H1 (cell line): ENCODE measurements at regions not wholly inside any gene's neighbourhood (a gene's known extent, or its start where the extent isn't known, plus 50 kb on each side); places are given as distances from the start of the nearest gene placed in this dataset.
"Not testable (repeated sequence)": the region's sequence is repeated elsewhere in the genome, so short reads cannot be mapped to it uniquely, and the experiment has no call there.

Experiments
- CTCF ChIA-PET: fragments of 300-600 bp; sonication (Branson Sonifier 250); formaldehyde crosslinking; loops from one replicate; lab custom pipeline; 2021; ENCODE audit not compliant: partially characterized antibody; lab: Charles Lee
- POLR2A ChIA-PET: fragments of 300-600 bp; sonication (Branson Sonifier 250); formaldehyde crosslinking; loops from one replicate; lab custom pipeline; 2021; ENCODE audit warnings: inconsistent platforms; ENCODE audit not compliant: partially characterized antibody; lab: Charles Lee
- DNase-seq, 2 experiments: peaks; one replicate each; pipeline versions ENCODE4 v3.0.0 to v3.0.0-alpha.2; 2010 to 2022; ENCODE audit warnings: low spot score in 2 of 2, low read depth in 1 of 2, mixed read lengths in 1 of 2
- FAIRE-seq: peaks from 2 replicates; lab custom pipeline; 2011; peaks lifted over from hg19 to GRCh38; lab: Jason Lieb, UNC
- H2AFZ ChIP-seq: 2 replicates; pipeline ENCODE4 v1.8.1; 2012; ENCODE audit warnings: low read length, inconsistent platforms
- H2AK5ac ChIP-seq: 2 replicates; pipeline ENCODE4 v1.6.1; 2013; ENCODE audit warnings: low read depth, low read length
- H2BK120ac ChIP-seq: replicated peaks from 2 replicates; pipeline ENCODE3; 2013; ENCODE audit warnings: low read depth, low read length, inconsistent platforms
- H2BK12ac ChIP-seq: 2 replicates; pipeline ENCODE4 v1.6.1; 2013; ENCODE audit warnings: low read depth, low read length
- H2BK15ac ChIP-seq: 2 replicates; pipeline ENCODE4 v1.6.1; 2013; ENCODE audit warnings: low read length
- H2BK20ac ChIP-seq: 2 replicates; pipeline ENCODE4 v1.6.1; 2013; ENCODE audit warnings: low read length
- H2BK5ac ChIP-seq: 2 replicates; pipeline ENCODE4 v1.6.1; 2013; ENCODE audit warnings: low read depth, low read length
- H3K14ac ChIP-seq: 2 replicates; pipeline ENCODE4 v1.6.1; 2013; ENCODE audit warnings: inconsistent platforms; ENCODE audit not compliant: insufficient read length
- H3K18ac ChIP-seq: 2 replicates; pipeline ENCODE4 v1.6.1; 2013; ENCODE audit warnings: low read length; ENCODE audit errors: extremely low read depth
- H3K23ac ChIP-seq: 2 replicates; pipeline ENCODE4 v1.6.1; 2013; ENCODE audit warnings: inconsistent platforms; ENCODE audit not compliant: insufficient read length
- H3K23me2 ChIP-seq: 2 replicates; pipeline ENCODE4 v1.6.1; 2013; ENCODE audit warnings: low read depth, low read length
- H3K27ac ChIP-seq: 2 replicates; pipeline ENCODE4 v1.6.1; 2011; ENCODE audit warnings: low read depth, low read length, inconsistent platforms
- H3K27me3 ChIP-seq, 4 experiments: replicated peaks in 1 of 4; 1 replicate in 1 of 4; 2 replicates in 3 of 4; pipeline versions ENCODE4 v1.6.1 to v1.8.1; 2011 to 2013; ENCODE audit warnings: low read length in 3 of 4, mild to moderate bottlenecking in 3 of 4, inconsistent platforms in 2 of 4, mixed read lengths in 2 of 4, moderate library complexity in 1 of 4; ENCODE audit not compliant: control insufficient read depth in 3 of 4, insufficient read depth in 3 of 4; ENCODE audit errors: extremely low read depth in 1 of 4
- H3K36me3 ChIP-seq, 4 experiments: 2 replicates each; pipeline versions ENCODE4 v1.6.1 to v1.8.1; 2011 to 2013; ENCODE audit warnings: mild to moderate bottlenecking in 4 of 4, low read length in 3 of 4, moderate library complexity in 2 of 4, control low read depth in 1 of 4, inconsistent platforms in 1 of 4; ENCODE audit not compliant: insufficient read depth in 4 of 4, control insufficient read depth in 2 of 4
- H3K4ac ChIP-seq: replicated peaks from 2 replicates; pipeline ENCODE3; 2013; ENCODE audit warnings: low read length, low read depth, mixed read lengths, inconsistent platforms; ENCODE audit not compliant: insufficient read length
- H3K4me1 ChIP-seq, 4 experiments: replicated peaks in 1 of 4; 1 replicate in 1 of 4; 2 replicates in 3 of 4; pipeline versions ENCODE4 v1.6.1 to v1.8.1; 2011 to 2013; ENCODE audit warnings: low read length in 3 of 4, inconsistent platforms in 2 of 4, mixed read lengths in 1 of 4; ENCODE audit not compliant: insufficient read depth in 4 of 4, control insufficient read depth in 3 of 4
- H3K4me2 ChIP-seq, 2 experiments: 2 replicates each; pipeline versions ENCODE4 v1.6.1 to v1.8.1; 2011 to 2013; ENCODE audit warnings: low read depth in 2 of 2, low read length in 2 of 2, control low read depth in 1 of 2, inconsistent platforms in 1 of 2, mild to moderate bottlenecking in 1 of 2; ENCODE audit not compliant: insufficient read depth in 1 of 2
- H3K4me3 ChIP-seq, 4 experiments: fragments of 200-600, 300-600 bp in 1 of 4; sonication (generic), shearing (Covaris generic), sonication (Bioruptor Twin) in 1 of 4; 2 replicates each; pipeline versions ENCODE4 v1.5.1 to v1.8.1; 2011 to 2016; ENCODE audit warnings: low read length in 4 of 4, low read depth in 3 of 4, control low read depth in 2 of 4, inconsistent platforms in 2 of 4, mild to moderate bottlenecking in 2 of 4, mixed read lengths in 1 of 4, moderate library complexity in 1 of 4; ENCODE audit not compliant: insufficient read depth in 2 of 4; ENCODE audit errors: extremely low read depth in 1 of 4
- H3K56ac ChIP-seq: replicated peaks from 2 replicates; pipeline ENCODE3; 2013; ENCODE audit warnings: low read depth, mild to moderate bottlenecking, mixed read lengths, low read length, inconsistent platforms; ENCODE audit not compliant: insufficient read length
- H3K79me1 ChIP-seq: 2 replicates; pipeline ENCODE4 v1.6.1; 2013; ENCODE audit warnings: low read depth, low read length, control low read depth
- H3K79me2 ChIP-seq, 2 experiments: 2 replicates each; pipeline versions ENCODE4 v1.6.1 to v1.8.1; 2012 to 2013; ENCODE audit warnings: low read length in 2 of 2, mild to moderate bottlenecking in 2 of 2, inconsistent platforms in 1 of 2; ENCODE audit not compliant: insufficient read depth in 2 of 2, control insufficient read depth in 1 of 2
- H3K9ac ChIP-seq, 4 experiments: replicated peaks in 1 of 4; 1 replicate in 1 of 4; 2 replicates in 3 of 4; pipeline versions ENCODE4 v1.6.1 to v1.8.1; 2011 to 2013; ENCODE audit warnings: low read depth in 3 of 4, low read length in 3 of 4, control low read depth in 2 of 4, mild to moderate bottlenecking in 2 of 4, moderate library complexity in 2 of 4, inconsistent platforms in 1 of 4; ENCODE audit errors: extremely low read depth in 1 of 4
- H3K9me3 ChIP-seq, 2 experiments: 2 replicates each; pipeline versions ENCODE4 v1.6.1 to v1.8.1; 2012 to 2013; ENCODE audit warnings: mild to moderate bottlenecking in 2 of 2, moderate library complexity in 2 of 2, control low read depth in 1 of 2, inconsistent platforms in 1 of 2, low read depth in 1 of 2, low read length in 1 of 2, mixed read lengths in 1 of 2; ENCODE audit not compliant: insufficient read depth in 2 of 2
- H4K20me1 ChIP-seq, 2 experiments: replicated peaks in 1 of 2; 2 replicates each; pipeline versions ENCODE3 to v1.8.1; 2011 to 2013; ENCODE audit warnings: inconsistent platforms in 2 of 2, low read length in 2 of 2, mild to moderate bottlenecking in 1 of 2; ENCODE audit not compliant: insufficient read depth in 2 of 2, control insufficient read depth in 1 of 2
- H4K5ac ChIP-seq: 2 replicates; pipeline ENCODE4 v1.6.1; 2013; ENCODE audit warnings: low read length, low read depth, mixed read lengths, inconsistent platforms; ENCODE audit not compliant: insufficient read length
- H4K8ac ChIP-seq: 2 replicates; pipeline ENCODE4 v1.8.0; 2013; ENCODE audit warnings: mild to moderate bottlenecking, moderate library complexity, low read length, inconsistent platforms; ENCODE audit not compliant: insufficient read depth; ENCODE audit errors: extremely low read depth
- H4K91ac ChIP-seq: replicated peaks from 2 replicates; pipeline ENCODE3; 2013; ENCODE audit warnings: low read length, mixed read lengths, inconsistent platforms; ENCODE audit not compliant: insufficient read length
- BRCA1 ChIP-seq: IDR thresholded peaks from 2 replicates; pipeline ENCODE4 v1.6.1; 2012; ENCODE audit warnings: low read depth, low read length, improper control_type of control experiment
- CREB1 ChIP-seq: IDR thresholded peaks from 2 replicates; pipeline ENCODE4 v1.6.1; 2012; ENCODE audit warnings: inconsistent platforms
- SUZ12 ChIP-seq: fragments of 200-600 bp; sonication (generic); IDR thresholded peaks from 2 replicates; pipeline ENCODE4 v1.6.1; 2012; ENCODE audit warnings: mild to moderate bottlenecking, inconsistent platforms, low read length, moderate library complexity, mixed read lengths
- WGBS, 2 experiments: shearing (Covaris generic) in 1 of 2; methylation state at CpG; one replicate each; pipeline versions ENCODE4 v1.1.6 to v1.1.7; 2013 to 2015; ENCODE audit warnings: low lambda C conversion rate in 2 of 2, mixed read lengths in 2 of 2, inconsistent platforms in 1 of 2, low coverage in 1 of 2, missing lambda C conversion rate in 1 of 2; ENCODE audit not compliant: insufficient replicate concordance in 2 of 2, insufficient coverage in 1 of 2, insufficient read length in 1 of 2; ENCODE audit errors: extremely low coverage in 1 of 2, missing lambda C conversion rate in 1 of 2; 5-methylcytosine and 5-hydroxymethylcytosine counted together

- no peak for TF ChIP-seq BRCA1
- TF ChIP-seq SUZ12: no peak
- TF ChIP-seq CREB1: no peak
Observed at GRCh38 chr3:115409596-115409995, 213.7 kb upstream of the GAP43 start (continued).

GRCh38 chr3:115414610-115415009 lies 208.7 kb upstream of the GAP43 start:
- WGBS, 2 experiments: 98% methylated on average over 4 of the region's 4 CpGs; no CpG with 5 or more reads in 1 of the 2 experiments
- H3K14ac ChIP-seq, POLR2A ChIA-PET, H3K36me3 ChIP-seq, H2AK5ac ChIP-seq, CTCF ChIA-PET, H4K20me1 ChIP-seq, H3K4me1 ChIP-seq, H4K91ac ChIP-seq, H3K56ac ChIP-seq, H4K5ac ChIP-seq, H2BK20ac ChIP-seq, H2AFZ ChIP-seq, H3K9me3 ChIP-seq, H3K23ac ChIP-seq, H2BK12ac ChIP-seq, FAIRE-seq, H3K18ac ChIP-seq, H3K4ac ChIP-seq, H3K27me3 ChIP-seq, H2BK120ac ChIP-seq, H2BK5ac ChIP-seq, H2BK15ac ChIP-seq, H4K8ac ChIP-seq, H3K4me2 ChIP-seq, H3K79me1 ChIP-seq, H3K23me2 ChIP-seq, H3K79me2 ChIP-seq, DNase-seq, H3K27ac ChIP-seq, H3K9ac ChIP-seq, H3K4me3 ChIP-seq: not testable (repeated sequence)
